OCI-LY3 (cell line): ENCODE measurements at regions not wholly inside any gene's neighbourhood (a gene's known extent, or its start where the extent isn't known, plus 50 kb on each side); places are given as distances from the start of the nearest gene placed in this dataset.

Experiments used
- H2AFZ ChIP-seq: fragments of 200-600, 300-600 bp; shearing (Covaris generic); 2 replicates; pipeline ENCODE4 v1.6.0; 2014; ENCODE audit warnings: antibody characterized with exemption, low read depth, low read length
- H3K27ac ChIP-seq: fragments of 200-600, 300-600 bp; sonication (generic); 2 replicates; pipeline ENCODE4 v1.5.1; 2014; ENCODE audit warnings: mild to moderate bottlenecking, low read length, moderate library complexity, mixed read lengths
- H3K27me3 ChIP-seq: fragments of 200-600, 300-600 bp; sonication (generic); 2 replicates; pipeline ENCODE4 v1.6.1; 2014; ENCODE audit warnings: low read depth, low read length, mixed read lengths
- H3K36me3 ChIP-seq: fragments of 200-600, 300-600 bp; sonication (generic); replicated peaks from 2 replicates; pipeline ENCODE3; 2014; ENCODE audit warnings: low read depth, low read length, mixed read lengths
- H3K4me1 ChIP-seq: fragments of 300-600, 200-600 bp; sonication (generic); 2 replicates; pipeline ENCODE4 v1.6.1; 2014; ENCODE audit warnings: low read length, mixed read lengths
- H3K4me2 ChIP-seq: fragments of 200-600, 300-600 bp; sonication (generic); 2 replicates; pipeline ENCODE4 v1.6.1; 2014; ENCODE audit warnings: low read length, mixed read lengths
- H3K4me3 ChIP-seq: fragments of 300-600, 200-600 bp; sonication (generic); 2 replicates; pipeline ENCODE4 v1.5.1; 2014; ENCODE audit warnings: antibody characterized with exemption, mild to moderate bottlenecking, low read length, moderate library complexity
- H3K79me2 ChIP-seq: fragments of 300-600, 200-600 bp; shearing (Covaris generic); 2 replicates; pipeline ENCODE4 v1.6.1; 2014; ENCODE audit warnings: mild to moderate bottlenecking, low read length, mixed read lengths
- H3K9ac ChIP-seq: fragments of 300-600, 200-600 bp; shearing (Covaris generic); 2 replicates; pipeline ENCODE4 v1.6.0; 2014; ENCODE audit warnings: mild to moderate bottlenecking, low read length, moderate library complexity
- H3K9me3 ChIP-seq: fragments of 200-600, 300-600 bp; shearing (Covaris generic); 2 replicates; pipeline ENCODE4 v1.6.1; 2014; ENCODE audit warnings: low read length, mixed read lengths; ENCODE audit not compliant: insufficient read depth
- H4K20me1 ChIP-seq: fragments of 200-600, 300-600 bp; sonication (generic); 2 replicates; pipeline ENCODE4 v1.6.1; 2016; ENCODE audit warnings: low read length, mixed read lengths; ENCODE audit not compliant: insufficient read depth
- EZH2phosphoT487 ChIP-seq: fragments of 200-600 bp; shearing (Covaris generic); IDR thresholded peaks from 2 replicates; pipeline ENCODE4 v1.6.1; 2018; ENCODE audit warnings: antibody characterized with exemption, mixed run types, low read depth
- TF ChIP-seq, protein P1 (sequence below): fragments of 200-600, 300-600 bp; sonication (generic); IDR thresholded peaks from 2 replicates; pipeline ENCODE4 v1.5.1; 2014; ENCODE audit warnings: antibody characterized with exemption, low read length, low read depth

DNA sequence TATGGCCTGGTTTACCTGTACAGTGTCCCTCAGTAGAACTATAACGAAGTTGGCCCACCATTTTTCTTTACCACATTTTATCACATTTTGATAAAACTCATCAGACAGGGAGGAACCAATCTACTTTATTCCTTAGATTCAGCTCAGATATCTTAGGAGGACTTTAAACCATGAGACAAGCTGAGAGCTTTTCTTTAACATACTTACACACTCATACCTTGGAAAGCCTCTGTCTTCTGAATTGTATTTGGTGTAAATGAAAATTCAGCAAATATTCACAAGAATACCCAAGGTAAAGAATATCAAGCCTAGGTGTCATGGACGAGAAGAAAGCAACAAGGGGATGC lies 313.2 kb downstream of the ENC1 start:
- H3K27me3 ChIP-seq: no peaks in the 10 kb centered on the region
- no peaks in the 10 kb centered on the region for H4K20me1 ChIP-seq
- H3K27ac ChIP-seq: no peak overlapping the region
- no peaks in the 10 kb centered on the region for H3K9me3 ChIP-seq
- no peak overlapping the region for H3K4me3 ChIP-seq
- H3K4me1 ChIP-seq: no peaks in the 10 kb centered on the region
- TF ChIP-seq EZH2phosphoT487: no peak
- TF ChIP-seq, protein P1, sequence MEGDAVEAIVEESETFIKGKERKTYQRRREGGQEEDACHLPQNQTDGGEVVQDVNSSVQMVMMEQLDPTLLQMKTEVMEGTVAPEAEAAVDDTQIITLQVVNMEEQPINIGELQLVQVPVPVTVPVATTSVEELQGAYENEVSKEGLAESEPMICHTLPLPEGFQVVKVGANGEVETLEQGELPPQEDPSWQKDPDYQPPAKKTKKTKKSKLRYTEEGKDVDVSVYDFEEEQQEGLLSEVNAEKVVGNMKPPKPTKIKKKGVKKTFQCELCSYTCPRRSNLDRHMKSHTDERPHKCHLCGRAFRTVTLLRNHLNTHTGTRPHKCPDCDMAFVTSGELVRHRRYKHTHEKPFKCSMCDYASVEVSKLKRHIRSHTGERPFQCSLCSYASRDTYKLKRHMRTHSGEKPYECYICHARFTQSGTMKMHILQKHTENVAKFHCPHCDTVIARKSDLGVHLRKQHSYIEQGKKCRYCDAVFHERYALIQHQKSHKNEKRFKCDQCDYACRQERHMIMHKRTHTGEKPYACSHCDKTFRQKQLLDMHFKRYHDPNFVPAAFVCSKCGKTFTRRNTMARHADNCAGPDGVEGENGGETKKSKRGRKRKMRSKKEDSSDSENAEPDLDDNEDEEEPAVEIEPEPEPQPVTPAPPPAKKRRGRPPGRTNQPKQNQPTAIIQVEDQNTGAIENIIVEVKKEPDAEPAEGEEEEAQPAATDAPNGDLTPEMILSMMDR: no peak
- no peak overlapping the region for H3K9ac ChIP-seq
- H3K79me2 ChIP-seq: no peaks in the 10 kb centered on the region
- H3K36me3 ChIP-seq: no peaks in the 10 kb centered on the region
- no peak overlapping the region for H3K4me2 ChIP-seq
- H2AFZ ChIP-seq: no peak overlapping the region

DNA sequence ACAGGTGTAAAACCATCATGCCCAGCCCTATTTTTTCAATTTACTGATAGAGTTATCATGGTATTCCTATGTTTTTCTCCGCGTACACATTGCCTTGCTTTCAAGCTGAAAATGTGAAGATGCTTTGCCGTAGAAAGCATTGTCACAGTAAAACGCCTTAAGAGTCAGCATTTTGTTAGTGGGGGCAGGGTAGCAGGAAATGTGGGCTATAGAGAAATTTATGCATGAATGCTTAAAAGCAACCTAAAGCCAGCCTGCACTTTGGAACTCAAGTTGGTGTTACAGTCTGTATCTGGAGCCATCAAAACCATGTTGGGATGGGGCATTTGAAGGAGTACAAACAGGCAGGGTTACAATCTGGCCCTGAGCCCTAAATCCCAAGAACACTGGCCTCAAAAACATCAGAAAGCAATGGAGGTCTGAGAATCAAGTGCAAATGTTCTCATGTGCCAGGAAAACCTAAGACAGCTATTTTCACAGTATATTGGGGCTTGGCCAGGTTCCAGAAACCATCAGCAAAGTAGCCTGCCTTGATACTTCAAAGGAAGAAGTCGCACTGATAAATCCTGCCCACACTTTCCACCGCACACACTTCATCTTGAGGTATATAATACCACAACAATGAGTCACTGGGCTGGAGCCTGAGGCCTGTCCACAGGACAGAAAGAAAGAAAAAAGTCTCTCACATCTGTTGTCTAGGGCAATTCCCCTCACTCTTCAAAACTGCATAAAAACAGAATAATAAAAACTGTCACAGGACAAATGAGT lies 313.8 kb downstream of the ENC1 start:
- H3K9ac ChIP-seq: no peak overlapping the region
- no peaks in the 10 kb centered on the region for H3K4me1 ChIP-seq
- no peaks in the 10 kb centered on the region for H3K36me3 ChIP-seq
- H4K20me1 ChIP-seq: no peaks in the 10 kb centered on the region
- H3K79me2 ChIP-seq: no peaks in the 10 kb centered on the region
- H3K4me2 ChIP-seq: no peak overlapping the region
- H3K9me3 ChIP-seq: no peaks in the 10 kb centered on the region
- H3K4me3 ChIP-seq: no peak overlapping the region
- no peak overlapping the region for H2AFZ ChIP-seq
- no peaks in the 10 kb centered on the region for H3K27me3 ChIP-seq
- TF ChIP-seq, protein P1: no peak
- TF ChIP-seq EZH2phosphoT487: no peak
- no peak overlapping the region for H3K27ac ChIP-seq

DNA sequence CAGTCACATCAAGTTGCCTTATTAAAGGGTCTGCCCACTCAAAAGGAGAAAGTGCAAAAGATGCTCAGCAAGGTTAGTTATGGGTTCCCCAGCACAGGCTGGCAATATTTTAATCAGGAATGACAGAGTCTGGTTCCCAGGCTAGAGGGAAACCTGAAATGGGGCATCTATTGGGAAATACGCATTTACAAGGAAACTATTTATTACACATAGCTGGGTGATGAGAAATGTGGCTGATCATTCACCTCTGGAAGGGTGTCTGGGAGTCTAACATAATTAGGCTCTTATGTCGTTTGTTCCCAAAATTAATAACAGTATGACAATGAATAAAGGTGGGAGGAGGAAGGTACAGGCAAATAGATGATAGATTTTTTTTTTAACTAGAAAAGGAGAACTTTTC lies 314.7 kb downstream of the ENC1 start:
- H3K79me2 ChIP-seq: no peaks in the 10 kb centered on the region
- no peak overlapping the region for H3K4me3 ChIP-seq
- no peaks in the 10 kb centered on the region for H3K4me1 ChIP-seq
- H3K27me3 ChIP-seq: no peaks in the 10 kb centered on the region
- no peaks in the 10 kb centered on the region for H3K9me3 ChIP-seq
- no peak overlapping the region for H3K9ac ChIP-seq
- no peaks in the 10 kb centered on the region for H4K20me1 ChIP-seq
- H3K27ac ChIP-seq: no peak overlapping the region
- no peak overlapping the region for H3K4me2 ChIP-seq
- H2AFZ ChIP-seq: no peak overlapping the region
- TF ChIP-seq, protein P1: no peak
- TF ChIP-seq EZH2phosphoT487: no peak
- H3K36me3 ChIP-seq: no peaks in the 10 kb centered on the region

DNA sequence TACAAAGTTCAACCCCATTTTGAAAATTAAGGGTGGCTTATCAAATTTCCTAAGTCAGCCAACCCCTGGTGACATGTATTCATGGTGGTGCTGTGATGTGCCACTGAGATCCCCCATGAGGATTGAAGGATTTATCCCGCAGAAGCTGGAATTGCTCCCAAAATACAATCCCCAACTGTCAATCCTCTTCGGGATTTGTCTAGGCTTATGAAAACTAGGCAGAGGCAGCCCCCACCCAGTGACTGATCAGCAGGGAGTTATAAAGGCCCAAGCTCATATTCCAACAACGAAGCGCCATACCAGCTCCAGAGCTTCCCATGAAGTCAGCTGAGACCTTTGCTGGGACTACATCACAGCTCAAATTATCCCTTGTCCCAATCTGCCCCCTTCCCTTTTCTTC lies 316.0 kb downstream of the ENC1 start:
- Histone ChIP-seq H3K4me3 (no peak overlapping the region), H2AFZ (no peak overlapping the region), H4K20me1 (no peaks in the 10 kb centered on the region), H3K27ac (no peak overlapping the region), H3K36me3 (no peaks in the 10 kb centered on the region), H3K27me3 (no peaks in the 10 kb centered on the region), H3K9ac (no peak overlapping the region), H3K9me3 (no peaks in the 10 kb centered on the region), H3K4me1 (no peaks in the 10 kb centered on the region), H3K79me2 (no peaks in the 10 kb centered on the region), H3K4me2 (no peak overlapping the region)
- TF ChIP-seq EZH2phosphoT487: no peak
- TF ChIP-seq, protein P1: no peak
